ENCODE measurements at regions not wholly inside any gene's neighbourhood (a gene's known extent, or its start where the extent isn't known, plus 50 kb on each side); places are given as distances from the start of the nearest gene placed in this dataset.

GRCh38 chr9:81058782-81059181, 630.6 kb downstream of the TLE1 start:
- Histone ChIP-seq H3K9me3 (replicated peaks in 1 of 3) (no peaks in the 10 kb centered on the region), H3K27ac (no peak overlapping the region), H3K27me3 (no peaks in the 10 kb centered on the region), H3K4me1 (replicated peaks in 1 of 2) (no peaks in the 10 kb centered on the region), H3K36me3 (replicated peaks in 1 of 2) (no peaks in the 10 kb centered on the region), H3K4me3 (no peak overlapping the region)
- intact Hi-C loops (cut with DNase I), result no loop called here
- WGBS, 4 donors, result 69 to 80% (median 78%) methylated on average over 2 of the region's 2 CpGs
- TF ChIP-seq POLR2A (IDR thresholded peaks at IDR 0.05), result no peak
- no peak for TF ChIP-seq CTCF (IDR thresholded peaks at IDR 0.05)
- no peak for DNase-seq

- no peak for DNase-seq
- H3K27me3 ChIP-seq, result no peaks in the 10 kb centered on the region
- intact Hi-C loops (cut with DNase I), result no loop called here
- H3K36me3 ChIP-seq (replicated peaks in 1 of 2), result no peaks in the 10 kb centered on the region
- TF ChIP-seq CTCF (IDR thresholded peaks at IDR 0.05), result no peak
- H3K27ac ChIP-seq, result no peak overlapping the region
- H3K9me3 ChIP-seq (replicated peaks in 1 of 3), result peaks cover 0 to 5% (median 0%) of the 10 kb centered on the region in 3 donors
- H3K4me3 ChIP-seq, result no peak overlapping the region
- H3K4me1 ChIP-seq (replicated peaks in 1 of 2), result no peaks in the 10 kb centered on the region
- 65 to 74% (median 72%) methylated on average over 1 of the region's 1 CpG for WGBS, 4 donors
Observed at GRCh38 chr9:81053298-81054025, 635.9 kb downstream of the TLE1 start.

- TF ChIP-seq POLR2A (IDR thresholded peaks at IDR 0.05) (no peak), CTCF (IDR thresholded peaks at IDR 0.05) (no peak)
Observed at GRCh38 chr9:81052846-81053245, 636.5 kb downstream of the TLE1 start.

GRCh38 chr9:81047280-81047679, 642.1 kb downstream of the TLE1 start:
- Histone ChIP-seq H3K9me3 (replicated peaks in 1 of 3) (peaks cover 0 to 5% (median 0%) of the 10 kb centered on the region in 3 donors), H3K4me3 (no peak overlapping the region), H3K27ac (no peak overlapping the region), H3K36me3 (replicated peaks in 1 of 2) (no peaks in the 10 kb centered on the region), H3K27me3 (no peaks in the 10 kb centered on the region), H3K4me1 (replicated peaks in 1 of 2) (no peaks in the 10 kb centered on the region)
- 96 to 100% (median 98%) methylated on average over 1 of the region's 1 CpG for WGBS, 4 donors
- intact Hi-C loops (cut with DNase I), result no loop called here
- TF ChIP-seq CTCF (IDR thresholded peaks at IDR 0.05) (no peak), POLR2A (IDR thresholded peaks at IDR 0.05) (no peak)
- DNase-seq, result no peak

More at GRCh38 chr9:81052846-81053245, 636.5 kb downstream of the TLE1 start:
- no peaks in the 10 kb centered on the region for H3K27me3 ChIP-seq
- H3K27ac ChIP-seq, result no peak overlapping the region
- WGBS, 4 donors, result 73 to 83% (median 76%) methylated on average over 1 of the region's 1 CpG
- no peaks in the 10 kb centered on the region for H3K4me1 ChIP-seq (replicated peaks in 1 of 2)
- intact Hi-C loops (cut with DNase I), result no loop called here
- H3K36me3 ChIP-seq (replicated peaks in 1 of 2), result no peaks in the 10 kb centered on the region
- DNase-seq, result no peak
- peaks cover 0 to 5% (median 0%) of the 10 kb centered on the region in 3 donors for H3K9me3 ChIP-seq (replicated peaks in 1 of 3)
- no peak overlapping the region for H3K4me3 ChIP-seq

All from adrenal gland (tissue), 9 donors.